Omental fat pad (tissue), 3 donors: ENCODE measurements at regions not wholly inside any gene's neighbourhood (a gene's known extent, or its start where the extent isn't known, plus 50 kb on each side); places are given as distances from the start of the nearest gene placed in this dataset.

Experiments
- ATAC-seq: fragments of 150-250 bp; one replicate; pipeline ENCODE4 v1.9.1; 2016; ENCODE audit warnings: mild to moderate bottlenecking, moderate library complexity; ENCODE audit not compliant: low FRiP score
- DNase-seq: peaks from one replicate; pipeline ENCODE4 v3.0.0-alpha.2; 2019; ENCODE audit warnings: low spot score
- TF ChIP-seq, protein P1 (sequence below), 3 donors: fragments of 450-650 bp; IDR thresholded peaks; one replicate each; pipeline ENCODE4 v1.5.1; 2016 to 2017; ENCODE audit warnings: antibody characterized with exemption in 3 of 3, mild to moderate bottlenecking in 3 of 3, moderate library complexity in 2 of 3

DNA sequence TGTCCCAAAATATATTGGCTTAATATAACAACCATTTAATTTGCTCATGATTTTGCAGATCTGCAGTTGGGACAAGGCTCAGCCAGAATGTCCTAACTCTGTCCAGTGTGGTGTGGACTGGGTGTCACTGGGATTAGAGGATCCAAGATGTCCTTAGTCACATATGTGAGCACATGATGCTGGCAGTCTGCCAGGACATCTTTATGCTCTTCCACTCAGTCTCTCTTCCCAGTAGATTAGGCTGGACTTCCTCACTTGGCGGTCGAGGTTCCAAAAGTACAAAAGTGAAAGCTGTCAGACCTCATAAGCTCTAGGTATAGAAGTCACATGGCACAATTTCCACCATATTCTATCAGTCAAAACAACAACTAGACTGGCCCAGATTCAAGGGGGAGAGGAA, 167.9 kb upstream of the NTF3 start:
- ATAC-seq (no peak), DNase-seq (no peak)
- TF ChIP-seq, protein P1, sequence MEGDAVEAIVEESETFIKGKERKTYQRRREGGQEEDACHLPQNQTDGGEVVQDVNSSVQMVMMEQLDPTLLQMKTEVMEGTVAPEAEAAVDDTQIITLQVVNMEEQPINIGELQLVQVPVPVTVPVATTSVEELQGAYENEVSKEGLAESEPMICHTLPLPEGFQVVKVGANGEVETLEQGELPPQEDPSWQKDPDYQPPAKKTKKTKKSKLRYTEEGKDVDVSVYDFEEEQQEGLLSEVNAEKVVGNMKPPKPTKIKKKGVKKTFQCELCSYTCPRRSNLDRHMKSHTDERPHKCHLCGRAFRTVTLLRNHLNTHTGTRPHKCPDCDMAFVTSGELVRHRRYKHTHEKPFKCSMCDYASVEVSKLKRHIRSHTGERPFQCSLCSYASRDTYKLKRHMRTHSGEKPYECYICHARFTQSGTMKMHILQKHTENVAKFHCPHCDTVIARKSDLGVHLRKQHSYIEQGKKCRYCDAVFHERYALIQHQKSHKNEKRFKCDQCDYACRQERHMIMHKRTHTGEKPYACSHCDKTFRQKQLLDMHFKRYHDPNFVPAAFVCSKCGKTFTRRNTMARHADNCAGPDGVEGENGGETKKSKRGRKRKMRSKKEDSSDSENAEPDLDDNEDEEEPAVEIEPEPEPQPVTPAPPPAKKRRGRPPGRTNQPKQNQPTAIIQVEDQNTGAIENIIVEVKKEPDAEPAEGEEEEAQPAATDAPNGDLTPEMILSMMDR (IDR thresholded peaks at IDR 0.05): no peak

DNA sequence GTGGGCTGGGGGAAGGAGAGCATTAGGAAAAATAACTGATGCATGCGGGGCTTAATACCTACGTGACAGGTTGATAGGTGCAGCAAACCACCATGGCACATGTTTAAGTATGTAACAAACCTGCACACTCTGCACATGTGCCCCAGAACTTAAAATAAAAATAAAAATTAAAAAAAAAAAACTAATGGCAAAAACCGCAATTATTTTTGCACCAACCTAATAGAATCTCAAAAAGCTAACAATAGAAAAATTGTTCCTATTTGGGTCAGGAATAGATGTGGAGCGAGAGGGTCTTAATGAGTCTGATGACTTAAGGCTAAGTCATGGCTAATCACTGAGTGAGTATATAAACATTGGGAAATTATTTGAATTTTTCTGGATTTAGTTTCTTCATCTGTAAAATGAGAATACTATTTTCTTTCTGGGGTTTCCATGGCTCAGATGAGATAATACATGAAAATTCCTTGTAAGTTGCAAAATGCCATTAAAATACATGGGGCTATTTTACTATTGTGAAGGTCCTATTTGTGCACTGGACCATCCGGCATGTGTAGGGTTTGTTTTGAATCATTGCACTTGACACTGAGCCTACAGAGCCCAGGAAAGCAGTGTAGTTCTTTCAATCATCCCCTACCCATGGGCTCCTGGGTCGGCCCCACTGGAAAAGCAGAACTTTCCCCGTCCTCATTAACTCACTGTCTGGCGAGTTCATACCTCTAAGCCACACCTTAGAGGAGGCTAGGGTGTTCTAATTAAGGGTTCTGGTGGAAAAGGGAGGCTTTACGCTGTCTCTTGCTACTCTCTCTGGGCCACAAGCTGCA, 164.1 kb upstream of the NTF3 start:
- no peak for ATAC-seq
- DNase-seq: no peak
- TF ChIP-seq, protein P1 (IDR thresholded peaks at IDR 0.05): no peak

DNA sequence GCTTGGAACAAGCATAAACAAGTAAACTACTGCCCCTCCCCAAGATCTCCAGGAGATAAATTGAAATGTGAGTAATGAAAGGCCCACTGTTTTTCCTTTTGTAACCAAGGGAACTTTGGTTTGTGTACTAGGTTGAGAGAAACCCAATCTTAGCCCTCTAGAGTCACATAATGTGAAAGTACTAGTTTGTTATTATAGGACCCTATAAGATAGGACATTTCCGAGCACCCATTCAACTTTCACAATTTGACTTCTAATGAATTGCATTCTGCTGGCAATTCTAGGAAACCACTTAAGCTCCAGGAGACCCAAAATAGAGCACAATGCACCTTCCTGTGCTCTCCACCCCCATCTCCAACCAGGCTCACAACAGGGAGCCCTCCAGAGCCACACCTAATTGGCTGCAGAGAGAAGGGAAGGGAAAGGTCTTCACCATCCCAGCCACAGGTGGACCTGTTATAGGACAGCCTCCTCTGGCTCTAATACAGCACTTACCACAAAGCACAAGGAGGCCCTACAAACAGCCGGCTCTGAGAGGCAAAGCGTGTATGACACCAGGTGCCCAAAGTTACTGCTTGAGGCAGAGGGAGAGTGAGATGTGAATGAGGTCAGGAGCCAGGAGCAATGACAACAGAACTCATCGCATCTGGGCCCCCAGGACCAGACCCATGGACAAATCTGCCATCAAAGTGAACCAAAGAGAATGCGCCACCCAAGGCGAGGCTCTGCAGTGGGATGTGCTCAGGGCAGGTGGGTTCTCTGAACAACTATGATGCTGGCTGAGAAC, 163.3 kb upstream of the NTF3 start:
- ATAC-seq: no peak
- no peak for DNase-seq
- TF ChIP-seq, protein P1 (IDR thresholded peaks at IDR 0.05): no peak

DNA sequence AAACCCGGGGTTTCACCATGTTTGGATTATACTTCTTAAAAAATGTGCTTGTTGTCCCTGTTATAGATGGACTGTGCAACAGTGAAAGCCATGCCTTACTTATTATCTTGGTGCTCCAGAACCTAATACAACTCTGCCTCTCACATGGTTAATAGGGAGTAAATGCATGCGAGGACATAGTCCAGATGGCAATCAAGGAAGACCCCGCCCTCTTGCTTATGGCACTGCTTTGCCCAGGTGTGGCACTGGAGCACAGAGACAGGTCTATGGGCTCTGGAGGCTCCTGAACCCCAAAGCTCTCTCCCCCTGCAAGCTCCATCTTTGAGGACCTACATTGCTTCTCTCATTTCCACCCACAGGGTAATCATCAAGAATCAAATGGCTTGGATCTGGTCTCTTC, 162.1 kb upstream of the NTF3 start:
- ATAC-seq: no peak
- TF ChIP-seq, protein P1 (IDR thresholded peaks at IDR 0.05): no peak
- no peak for DNase-seq

DNA sequence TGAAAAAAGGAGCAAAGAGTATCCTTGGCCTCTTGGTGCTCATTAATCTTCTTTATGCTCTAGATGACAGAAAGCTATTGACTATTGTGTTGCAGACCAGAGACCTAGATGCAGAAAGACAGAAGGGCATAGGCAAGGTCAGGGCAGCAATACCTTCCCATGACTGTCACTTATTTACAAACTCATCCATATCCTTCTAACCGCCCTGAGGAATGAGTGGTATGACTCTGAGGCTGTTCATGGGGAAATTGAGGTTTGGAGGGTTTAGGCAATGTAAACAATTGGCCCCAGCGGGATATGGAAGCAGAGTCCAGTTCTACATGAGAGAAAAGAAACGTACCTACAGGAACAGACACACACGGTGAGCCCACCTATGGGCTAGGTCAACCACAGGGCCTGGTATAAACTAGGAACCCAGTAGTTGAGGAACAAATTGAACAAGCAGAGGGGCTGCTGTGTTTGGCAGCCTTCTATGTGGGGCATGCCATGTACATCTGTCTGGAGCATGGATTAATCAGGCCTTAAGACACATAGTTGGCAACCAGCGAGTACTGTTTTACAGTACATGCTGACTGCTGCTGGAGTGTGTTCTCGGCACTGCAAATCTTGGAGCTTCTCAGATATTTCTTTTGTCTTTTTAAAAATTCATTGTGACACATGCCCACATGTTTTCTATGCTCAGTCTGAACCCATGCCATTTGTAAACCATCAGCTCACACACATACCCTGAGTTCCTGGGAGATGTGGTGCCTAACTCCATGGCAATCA, 159.7 kb upstream of the NTF3 start:
- no peak for ATAC-seq
- DNase-seq: no peak
- TF ChIP-seq, protein P1 (IDR thresholded peaks at IDR 0.05): no peak

DNA sequence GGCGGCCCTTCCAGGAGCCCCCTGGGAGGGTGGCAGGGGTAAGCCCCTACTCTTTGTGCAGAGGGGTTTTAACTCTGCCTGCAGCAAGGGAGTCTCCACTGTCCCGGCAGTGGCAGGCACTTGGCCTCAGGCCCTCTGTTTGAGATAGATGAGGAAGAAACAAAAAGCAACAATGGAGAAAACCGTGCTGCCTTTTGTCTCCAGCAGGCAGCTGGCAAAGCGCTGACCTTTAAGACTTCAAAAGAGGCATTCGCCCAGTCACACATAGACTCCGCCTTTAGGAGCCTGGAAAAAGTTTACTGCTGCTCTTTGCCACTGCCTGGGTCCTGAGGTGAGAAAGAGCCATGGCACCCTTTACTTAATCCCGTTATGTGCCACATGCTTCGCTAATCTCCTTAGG, 158.2 kb upstream of the NTF3 start:
- ATAC-seq (no peak), DNase-seq (no peak)
- TF ChIP-seq, protein P1 (IDR thresholded peaks at IDR 0.05): no peak
